RWPE2 (cell line): ENCODE measurements at regions not wholly inside any gene's neighbourhood (a gene's known extent, or its start where the extent isn't known, plus 50 kb on each side); places are given as distances from the start of the nearest gene placed in this dataset.

Experiments
- ATAC-seq: fragments of 200-7000 bp; cut with Tn5 transposase; 3 replicates; pipeline ENCODE4 v1.9.1; 2021; ENCODE audit warnings: low read depth
- DNase-seq: peaks from one replicate; pipeline ENCODE4 v3.0.0-alpha.2; 2020; ENCODE audit warnings: low spot score
- H3K27ac ChIP-seq: fragments of 450-650 bp; 2 replicates; pipeline ENCODE4 v1.5.1; 2017; ENCODE audit warnings: mild to moderate bottlenecking; ENCODE audit not compliant: poor library complexity, severe bottlenecking
- H3K27me3 ChIP-seq: fragments of 250-450 bp; sonication (Bioruptor Pico); 2 replicates; pipeline ENCODE4 v1.5.1; 2021; ENCODE audit warnings: mild to moderate bottlenecking, moderate library complexity; ENCODE audit not compliant: insufficient read depth, poor library complexity, severe bottlenecking
- H3K36me3 ChIP-seq: fragments of 250-450 bp; sonication (Bioruptor Pico); 2 replicates; pipeline ENCODE4 v1.5.1; 2020; ENCODE audit warnings: low read depth, mild to moderate bottlenecking, moderate library complexity
- H3K4me1 ChIP-seq: fragments of 250-450 bp; sonication (Bioruptor Pico); 2 replicates; pipeline ENCODE4 v1.5.1; 2021; ENCODE audit warnings: mild to moderate bottlenecking, moderate library complexity; ENCODE audit not compliant: insufficient read depth, poor library complexity, severe bottlenecking
- H3K4me3 ChIP-seq: fragments of 250-450 bp; sonication (Bioruptor Pico); 2 replicates; pipeline ENCODE4 v1.5.1; 2021; ENCODE audit warnings: mild to moderate bottlenecking, moderate library complexity; ENCODE audit not compliant: severe bottlenecking
- H3K9me3 ChIP-seq: fragments of 250-450 bp; sonication (Bioruptor Pico); 2 replicates; pipeline ENCODE4 v1.5.1; 2021; ENCODE audit warnings: mild to moderate bottlenecking, moderate library complexity; ENCODE audit not compliant: severe bottlenecking
- CTCF ChIP-seq: fragments of 450-650 bp; IDR thresholded peaks from one replicate; pipeline ENCODE4 v1.5.1; 2017; ENCODE audit warnings: mild to moderate bottlenecking, moderate library complexity; ENCODE audit not compliant: poor library complexity, severe bottlenecking

DNA sequence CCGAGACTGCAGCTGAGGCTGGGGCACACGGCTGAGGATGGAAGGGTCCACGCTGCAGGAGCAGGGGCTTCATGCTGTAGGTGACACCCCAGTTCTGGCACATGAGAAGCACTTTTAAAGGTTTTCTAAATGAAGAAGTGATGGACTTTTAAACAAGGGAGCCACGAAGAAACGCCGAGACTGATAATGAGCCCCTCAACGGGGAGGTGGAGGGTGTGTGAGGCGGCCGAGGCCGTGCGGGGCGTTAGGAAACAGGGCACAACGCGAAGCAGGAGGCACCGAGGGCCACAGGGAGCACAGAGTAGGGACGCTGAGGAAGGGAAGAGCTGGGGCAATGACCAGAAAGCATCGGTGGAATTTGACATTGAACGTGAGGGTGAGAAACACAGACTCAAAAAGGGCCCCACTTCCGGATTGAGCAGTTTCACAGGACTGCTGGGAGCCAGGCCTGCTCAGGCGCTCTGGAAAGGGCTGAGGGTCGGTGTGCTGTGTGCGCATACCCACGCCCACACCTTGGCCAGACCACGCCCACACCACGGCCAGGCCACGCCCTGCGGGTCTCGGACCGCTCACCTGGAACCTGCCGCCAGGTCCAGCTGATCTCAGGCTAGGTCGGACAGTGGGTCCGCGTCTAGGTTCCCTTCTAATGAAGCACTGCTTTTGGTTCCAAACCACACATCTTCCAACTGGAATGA is 115.7 kb downstream of the GYPC start:
- Histone ChIP-seq H3K36me3 (no peaks in the 10 kb centered on the region), H3K9me3 (no peaks in the 10 kb centered on the region), H3K4me1 (no peaks in the 10 kb centered on the region), H3K27me3 (no peaks in the 10 kb centered on the region), H3K27ac (no peak overlapping the region), H3K4me3 (no peak overlapping the region)
- DNase-seq (no peak), ATAC-seq (no peak)
- TF ChIP-seq CTCF: no peak

- no peak for ATAC-seq
- DNase-seq: no peak
- H3K27ac ChIP-seq: no peak overlapping the region
Measured at GRCh38 chr2:126774290-126774689, 118.3 kb downstream of the GYPC start.

GRCh38 chr2:126774761-126775160 is 118.8 kb downstream of the GYPC start:
- Histone ChIP-seq H3K36me3 (no peaks in the 10 kb centered on the region), H3K27ac (no peak overlapping the region), H3K4me1 (no peaks in the 10 kb centered on the region), H3K4me3 (no peak overlapping the region), H3K27me3 (peaks cover 5% of the 10 kb centered on the region), H3K9me3 (no peaks in the 10 kb centered on the region)
- DNase-seq (no peak), ATAC-seq (no peak)
- no peak for TF ChIP-seq CTCF

More at GRCh38 chr2:126774290-126774689, 118.3 kb downstream of the GYPC start:
- H3K4me3 ChIP-seq: no peak overlapping the region
- no peak for TF ChIP-seq CTCF
- H3K36me3 ChIP-seq: no peaks in the 10 kb centered on the region
- H3K27me3 ChIP-seq: peaks cover 5% of the 10 kb centered on the region
- H3K4me1 ChIP-seq: no peaks in the 10 kb centered on the region
- no peaks in the 10 kb centered on the region for H3K9me3 ChIP-seq

GRCh38 chr2:126775300-126775985 is 119.5 kb downstream of the GYPC start:
- no peak overlapping the region for H3K4me3 ChIP-seq

More at GRCh38 chr2:126775300-126775985, 119.5 kb downstream of the GYPC start:
- no peak for DNase-seq
- ATAC-seq: no peak
- H3K27ac ChIP-seq: no peak overlapping the region
- TF ChIP-seq CTCF: no peak
- no peaks in the 10 kb centered on the region for H3K36me3 ChIP-seq
- H3K9me3 ChIP-seq: no peaks in the 10 kb centered on the region
- H3K27me3 ChIP-seq: peaks cover 5% of the 10 kb centered on the region
- H3K4me1 ChIP-seq: no peaks in the 10 kb centered on the region
